ENCODE measurements at regions not wholly inside any gene's neighbourhood (a gene's known extent, or its start where the extent isn't known, plus 50 kb on each side); places are given as distances from the start of the nearest gene placed in this dataset.
"Not testable (repeated sequence)": the region's sequence is repeated elsewhere in the genome, so short reads cannot be mapped to it uniquely, and the experiment has no call there.

DNA sequence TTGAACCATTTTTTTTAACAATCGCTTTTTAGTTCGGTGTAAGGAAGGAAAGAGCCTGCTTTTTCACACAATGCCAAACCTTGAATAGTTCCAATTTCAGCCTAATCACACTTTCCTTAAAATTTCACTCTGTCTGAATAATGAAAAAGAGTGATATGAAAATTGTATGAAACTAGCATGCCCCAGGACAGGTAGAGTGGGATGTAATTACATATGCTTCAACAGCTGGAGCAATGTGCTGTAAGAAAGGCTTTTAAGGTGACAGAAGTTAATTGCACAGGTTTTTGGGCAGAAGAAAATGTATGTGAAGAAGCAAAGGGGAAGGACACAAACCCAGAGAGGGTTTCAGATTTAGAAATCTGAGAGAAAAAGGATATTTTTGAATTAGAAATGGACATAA, 184.0 kb downstream of the DSC3 start:
- DNase-seq (ENCODE audit: low spot score in 2 of 2) (no peak), ATAC-seq (no peak)
- H3K36me3 Mint-ChIP-seq, result no peaks in the 10 kb centered on the region
- no peak overlapping the region for H3K27ac Mint-ChIP-seq
- H3K9me3 Mint-ChIP-seq, result peaks cover 4 to 21% of the 10 kb centered on the region in 2 donors

DNA sequence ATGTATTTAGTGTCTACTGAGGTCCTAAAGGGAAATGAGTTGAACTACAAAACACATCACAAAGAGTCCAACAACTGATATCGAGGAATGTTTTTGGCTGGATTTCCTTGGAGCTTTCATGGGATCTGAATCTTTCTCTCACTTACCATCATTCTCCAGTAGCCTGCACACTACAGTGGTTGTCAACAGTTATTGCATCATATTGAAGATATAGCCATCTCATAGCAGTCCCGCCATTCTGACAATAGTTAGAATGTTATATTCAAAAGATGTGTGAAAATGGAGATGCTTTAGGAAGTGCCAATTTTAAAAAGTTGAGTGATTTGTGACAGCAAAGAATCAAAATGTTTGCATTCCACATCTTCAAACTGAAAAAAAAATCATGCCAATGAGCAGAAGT, 186.8 kb downstream of the DSC3 start:
- H3K27ac Mint-ChIP-seq, result no peak overlapping the region
- peaks cover 0 to 10% of the 10 kb centered on the region in 2 donors for H3K9me3 Mint-ChIP-seq
- DNase-seq (ENCODE audit: low spot score in 2 of 2) (no peak), ATAC-seq (no peak)
- H3K36me3 Mint-ChIP-seq, result no peaks in the 10 kb centered on the region

DNA sequence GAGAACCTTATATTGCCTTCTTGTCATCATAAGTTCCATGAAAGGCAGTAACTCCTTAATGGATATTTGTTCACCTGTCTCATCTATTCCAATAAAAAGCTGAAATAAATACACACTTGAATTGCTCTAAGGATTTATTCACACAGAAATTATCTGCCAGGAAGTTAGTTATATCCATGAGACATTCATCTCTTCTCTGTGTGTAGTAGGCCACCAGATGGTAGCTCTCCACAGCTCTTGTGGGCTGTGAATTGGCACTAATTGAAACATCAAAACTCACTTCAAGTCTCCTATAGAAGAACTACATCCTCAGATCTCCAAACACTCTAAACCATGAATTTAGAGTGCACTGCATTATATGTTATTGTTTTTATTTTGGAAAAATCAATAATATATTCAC, 189.6 kb downstream of the DSC3 start:
- ATAC-seq, result no peak
- no peak for DNase-seq (ENCODE audit: low spot score in 2 of 2)
- Mint-ChIP-seq H3K27ac (no peak overlapping the region), H3K36me3 (peaks cover 0 to 11% of the 10 kb centered on the region in 2 donors), H3K9me3 (peaks cover 9 to 10% of the 10 kb centered on the region in 2 donors)

DNA sequence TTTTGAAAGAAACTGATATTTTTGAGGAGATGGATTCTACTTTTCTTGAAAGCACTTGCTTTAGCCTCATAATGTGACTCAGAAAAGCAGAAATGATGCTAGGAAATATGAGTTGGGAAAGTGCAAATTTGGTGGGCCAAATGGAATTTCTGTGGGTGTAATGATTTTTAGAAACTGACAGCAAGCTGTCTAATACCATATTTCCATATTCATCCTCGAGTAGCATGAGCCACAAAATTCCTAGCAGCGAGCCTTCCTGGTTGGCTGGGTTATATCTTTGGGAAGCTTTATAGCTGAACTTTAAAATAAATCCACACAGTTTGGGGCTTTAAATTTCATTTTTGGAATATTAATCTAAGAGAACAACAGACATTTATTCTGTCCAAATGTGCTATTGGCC, 190.0 kb downstream of the DSC3 start:
- no peak overlapping the region for H3K27ac Mint-ChIP-seq
- DNase-seq (ENCODE audit: low spot score in 2 of 2), result no peak
- peaks cover 8 to 10% of the 10 kb centered on the region in 2 donors for H3K9me3 Mint-ChIP-seq
- ATAC-seq, result no peak
- peaks cover 0 to 11% of the 10 kb centered on the region in 2 donors for H3K36me3 Mint-ChIP-seq

DNA sequence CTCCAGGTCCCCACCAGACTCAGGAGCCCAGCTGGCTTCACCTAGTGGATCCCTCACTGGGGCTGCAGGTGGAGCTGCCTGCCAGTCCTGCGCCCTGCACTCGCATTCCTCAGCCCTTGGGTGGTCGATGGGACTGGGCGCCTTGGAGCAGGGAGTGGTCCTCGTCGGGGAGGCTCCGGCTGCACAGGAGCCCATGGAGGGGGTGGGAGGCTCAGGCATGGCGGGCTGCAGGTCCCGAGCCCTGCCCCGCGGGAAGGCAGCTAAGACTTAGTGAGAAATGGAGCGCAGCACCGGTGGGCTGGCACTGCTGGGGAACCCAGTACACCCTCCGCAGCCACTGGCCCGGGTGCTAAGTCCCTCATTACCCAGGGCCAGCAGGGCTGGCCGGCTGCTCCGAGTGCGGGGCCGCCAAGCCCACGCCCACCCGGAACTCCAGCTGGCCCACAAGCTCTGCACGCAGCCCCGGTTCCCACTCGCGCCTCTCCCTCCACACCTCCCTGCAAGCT, 203.4 kb downstream of the DSC3 start:
- not testable (repeated sequence) for H3K27ac Mint-ChIP-seq; ATAC-seq; H3K36me3 Mint-ChIP-seq; DNase-seq (ENCODE audit: low spot score in 2 of 2)
- H3K9me3 Mint-ChIP-seq, result peaks cover 15 to 17% of the 10 kb centered on the region in 2 donors

DNA sequence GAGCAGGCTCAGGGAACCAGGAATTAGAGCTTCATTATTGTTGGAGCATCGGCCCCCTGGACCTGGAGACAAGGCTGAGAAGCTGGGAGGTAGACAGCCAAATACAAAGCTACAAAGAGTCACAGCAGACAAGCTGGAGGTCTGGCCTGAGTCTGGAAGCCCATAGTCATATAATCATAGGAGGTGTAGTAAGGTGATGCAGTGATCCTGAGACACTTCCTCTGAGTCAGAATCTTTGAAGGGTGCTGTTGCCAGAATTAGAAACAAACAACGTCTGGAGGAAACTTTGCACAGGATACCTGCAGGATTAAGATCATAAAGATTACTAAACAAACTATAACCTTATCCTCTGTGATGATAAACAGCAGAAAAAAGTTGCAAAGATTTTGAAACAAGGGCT, 213.8 kb downstream of the DSC3 start:
- H3K27ac Mint-ChIP-seq, result no peak overlapping the region
- H3K9me3 Mint-ChIP-seq, result peaks cover 23 to 26% of the 10 kb centered on the region in 2 donors
- no peak for ATAC-seq
- H3K36me3 Mint-ChIP-seq, result no peaks in the 10 kb centered on the region
- DNase-seq (ENCODE audit: low spot score in 2 of 2), result no peak

DNA sequence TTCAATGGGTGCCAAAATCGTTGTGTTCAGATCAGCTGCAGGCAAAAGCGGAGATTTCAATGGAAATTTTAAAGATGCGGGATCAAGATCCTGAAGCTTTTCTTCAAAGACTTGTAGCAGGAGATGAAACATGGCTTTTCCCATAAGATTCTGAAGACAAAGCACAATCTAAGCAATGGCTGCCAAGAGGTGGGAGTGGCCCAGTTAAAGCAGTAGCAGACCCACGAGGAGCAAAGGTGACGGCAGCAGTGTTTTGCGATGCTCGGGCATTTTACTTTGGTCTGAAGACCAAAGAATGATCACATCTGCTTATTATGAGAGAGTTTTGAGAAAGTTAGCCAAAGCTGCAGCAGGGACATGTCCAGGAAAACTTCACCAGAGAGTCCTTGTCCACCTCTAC, 222.9 kb downstream of the DSC3 start:
- Mint-ChIP-seq H3K9me3 (peaks cover 22 to 27% of the 10 kb centered on the region in 2 donors), H3K27ac (no peak overlapping the region), H3K36me3 (peaks cover 11% of the 10 kb centered on the region in 2 donors)
- no peak for DNase-seq (ENCODE audit: low spot score in 2 of 2)
- no peak for ATAC-seq

DNA sequence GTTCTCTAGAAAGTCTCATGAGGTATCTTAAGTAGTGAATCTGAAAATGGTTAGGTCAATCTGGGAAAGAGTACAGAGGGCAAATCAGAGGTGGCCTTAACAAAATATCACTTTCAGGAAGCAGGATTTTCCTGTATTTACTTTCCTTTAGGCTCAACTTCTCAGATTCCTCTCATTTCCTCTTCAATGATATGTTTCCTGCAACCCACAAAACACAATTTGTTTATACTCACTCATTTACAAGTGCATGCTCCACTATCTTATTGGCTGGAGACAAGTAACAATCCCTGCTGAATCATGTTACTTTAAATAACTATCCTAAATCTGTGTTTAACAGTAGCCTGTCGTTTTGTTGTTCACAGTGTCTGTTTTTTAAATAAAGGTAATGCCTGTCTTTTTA, 228.1 kb downstream of the DSC3 start:
- no peak overlapping the region for H3K27ac Mint-ChIP-seq
- no peak for ATAC-seq

DNA sequence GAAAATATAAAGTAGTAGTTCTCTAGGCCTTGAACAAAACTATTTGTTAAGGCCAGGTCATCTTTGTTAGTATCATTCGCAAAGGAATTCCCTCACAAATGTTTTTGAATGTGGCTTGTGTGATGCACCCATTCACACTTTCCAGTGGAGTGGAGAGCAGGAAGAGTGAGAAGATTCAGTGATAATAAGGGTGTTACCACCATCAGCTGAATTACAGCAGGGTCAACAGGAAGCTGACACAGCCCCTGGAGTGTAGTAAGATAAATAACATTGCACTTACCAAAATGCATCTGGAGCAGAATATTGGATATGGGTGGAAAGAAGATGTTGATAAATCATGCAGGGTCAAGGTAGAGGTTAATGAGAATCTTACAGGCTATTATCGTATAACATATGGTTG, 231.0 kb downstream of the DSC3 start:
- peaks cover 19 to 21% of the 10 kb centered on the region in 2 donors for H3K9me3 Mint-ChIP-seq
- ATAC-seq (no peak), DNase-seq (ENCODE audit: low spot score in 2 of 2) (no peak)
- H3K36me3 Mint-ChIP-seq, result peaks cover 5% of the 10 kb centered on the region in 2 donors
- H3K27ac Mint-ChIP-seq, result no peak overlapping the region

More for the DNA sequence above, 228.1 kb downstream of the DSC3 start:
- peaks cover 15 to 27% of the 10 kb centered on the region in 2 donors for H3K9me3 Mint-ChIP-seq
- peaks cover 11% of the 10 kb centered on the region in 2 donors for H3K36me3 Mint-ChIP-seq
- DNase-seq (ENCODE audit: low spot score in 2 of 2), result no peak

DNA sequence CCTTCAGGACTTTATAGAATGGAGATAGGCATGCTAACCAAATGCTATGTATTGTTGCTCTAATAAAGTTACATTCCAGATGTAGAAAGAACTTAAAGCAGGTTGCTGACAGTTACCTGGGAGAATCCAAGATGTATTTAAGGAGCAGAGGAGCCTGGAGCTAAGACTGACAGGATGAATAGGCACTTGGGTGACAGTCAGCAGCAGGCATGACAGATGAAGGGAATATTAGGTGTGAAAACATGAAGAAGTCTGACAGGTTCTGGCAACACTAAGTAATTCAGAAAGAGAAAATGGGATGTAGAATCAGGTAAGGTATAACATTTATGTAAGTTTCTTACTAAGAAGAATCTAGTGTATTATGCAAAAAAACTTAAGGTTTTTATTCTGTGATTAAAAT, 232.0 kb downstream of the DSC3 start:
- Mint-ChIP-seq H3K9me3 (peaks cover 14 to 16% of the 10 kb centered on the region in 2 donors), H3K27ac (no peak overlapping the region), H3K36me3 (no peaks in the 10 kb centered on the region)
- no peak for DNase-seq (ENCODE audit: low spot score in 2 of 2)
- ATAC-seq, result no peak

DNA sequence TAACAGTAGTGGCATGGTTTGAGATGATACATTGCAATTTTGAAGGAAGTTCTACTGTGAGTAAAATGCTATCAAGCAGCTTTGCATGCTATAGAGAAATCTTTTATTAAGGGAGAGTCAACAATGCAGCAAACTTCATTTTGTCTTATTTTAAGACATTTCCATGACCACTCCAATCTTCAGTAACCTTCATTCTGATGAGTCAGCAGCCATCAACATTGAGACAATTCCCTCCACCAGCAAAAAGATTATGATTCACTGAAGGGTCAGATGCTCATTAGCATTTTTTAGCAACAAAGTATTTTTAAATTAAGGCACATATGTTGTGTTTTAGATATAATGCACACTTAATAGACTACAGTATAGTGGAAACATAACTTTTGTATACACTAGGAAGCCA, 235.7 kb downstream of the DSC3 start:
- Mint-ChIP-seq H3K27ac (no peak overlapping the region), H3K9me3 (peaks cover 19 to 24% of the 10 kb centered on the region in 2 donors), H3K36me3 (no peaks in the 10 kb centered on the region)
- ATAC-seq (no peak), DNase-seq (ENCODE audit: low spot score in 2 of 2) (no peak)

DNA sequence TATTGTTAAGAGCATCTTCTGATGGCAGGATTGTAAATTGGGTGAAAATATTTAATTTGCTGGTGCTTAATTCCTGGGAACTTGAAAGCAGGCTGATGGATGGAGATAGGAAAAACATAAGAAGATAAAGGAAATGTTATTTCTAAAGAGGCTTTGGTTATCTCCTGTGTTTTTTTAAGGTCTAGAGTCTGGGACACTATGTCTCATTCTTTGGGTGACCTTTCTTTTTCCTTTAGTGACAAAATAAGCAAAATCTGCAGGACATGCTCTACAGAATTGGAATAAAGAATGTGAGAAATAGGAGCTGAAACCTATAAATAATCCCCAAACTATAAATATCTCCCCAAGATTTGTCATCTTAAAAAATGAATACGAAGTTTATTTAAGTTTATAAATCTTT, 241.7 kb downstream of the DSC3 start:
- H3K27ac Mint-ChIP-seq, result no peak overlapping the region
- peaks cover 10 to 15% of the 10 kb centered on the region in 2 donors for H3K9me3 Mint-ChIP-seq
- DNase-seq (ENCODE audit: low spot score in 2 of 2), result no peak
- no peak for ATAC-seq
- peaks cover 0 to 4% of the 10 kb centered on the region in 2 donors for H3K36me3 Mint-ChIP-seq

DNA sequence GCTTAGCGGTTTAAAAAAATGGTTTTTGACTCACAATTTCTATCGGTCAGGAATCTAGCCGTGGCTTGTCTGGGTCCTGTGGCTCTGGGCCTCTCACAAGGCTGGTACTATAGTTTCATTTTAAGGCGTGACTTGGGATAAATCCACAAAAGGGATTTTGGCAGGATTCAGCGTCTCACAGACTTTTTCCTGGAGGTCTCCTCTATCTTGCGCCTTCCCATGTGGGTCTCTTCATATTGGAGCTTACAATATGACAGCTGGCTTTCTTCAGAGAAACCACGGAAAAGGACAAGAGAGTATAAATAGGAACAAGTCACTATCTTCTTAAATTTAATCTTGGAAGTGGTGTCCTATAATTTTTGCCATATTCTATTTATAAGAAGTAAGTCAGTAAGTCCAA, 250.5 kb downstream of the DSC3 start:
- ATAC-seq (no peak), DNase-seq (ENCODE audit: low spot score in 2 of 2) (no peak)
- Mint-ChIP-seq H3K9me3 (peaks cover 14 to 18% of the 10 kb centered on the region in 2 donors), H3K27ac (no peak overlapping the region), H3K36me3 (no peaks in the 10 kb centered on the region)

DNA sequence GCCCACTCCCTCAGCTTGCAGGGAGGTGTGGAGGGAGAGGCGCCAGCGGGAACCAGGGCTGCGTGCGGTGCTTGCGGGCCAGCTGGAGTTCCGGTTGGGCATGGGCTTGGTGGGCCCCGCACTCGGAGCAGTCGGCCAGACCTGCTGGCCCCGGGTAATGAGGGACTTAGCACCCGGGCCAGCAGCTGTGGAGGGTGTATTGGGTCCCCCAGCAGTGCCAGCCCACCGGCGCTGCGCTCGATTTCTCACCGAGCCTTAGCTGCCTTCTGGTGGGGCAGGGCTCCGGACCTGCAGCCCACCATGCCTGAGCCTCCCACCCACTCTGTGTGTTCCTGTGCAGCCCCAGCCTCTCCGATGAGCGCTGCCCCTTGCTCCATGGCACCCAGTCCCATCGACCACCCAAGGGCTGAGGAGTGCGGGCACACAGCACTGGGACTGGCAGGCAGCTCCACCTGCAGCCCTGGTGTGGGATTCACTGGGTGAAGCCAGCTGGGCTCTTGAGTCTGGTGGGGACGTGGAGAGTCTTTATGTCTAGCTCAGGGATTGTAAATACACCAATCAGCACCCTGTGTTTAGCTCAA, 254.0 kb downstream of the DSC3 start:
- not testable (repeated sequence) for ATAC-seq; DNase-seq (ENCODE audit: low spot score in 2 of 2); H3K27ac Mint-ChIP-seq; H3K36me3 Mint-ChIP-seq
- H3K9me3 Mint-ChIP-seq, result peaks cover 12 to 17% of the 10 kb centered on the region in 2 donors

DNA sequence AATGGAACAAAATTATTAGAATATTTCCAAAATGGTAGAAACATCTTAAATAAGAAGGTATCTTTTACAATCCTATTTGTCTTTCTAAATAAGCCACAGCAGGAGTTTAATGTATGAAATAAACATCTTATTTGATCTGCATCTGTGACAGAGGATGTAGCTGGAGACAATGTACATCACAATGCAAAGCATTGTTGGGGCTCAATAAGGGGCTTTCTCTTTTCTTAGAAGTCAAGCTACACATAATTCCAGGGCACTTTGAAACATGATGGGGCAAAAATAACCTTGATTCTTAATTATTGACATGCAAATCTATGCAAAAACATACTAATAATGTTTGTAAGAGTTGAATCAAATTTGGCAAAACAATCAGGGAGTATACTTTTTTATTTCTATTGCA, 255.1 kb downstream of the DSC3 start:
- peaks cover 16 to 20% of the 10 kb centered on the region in 2 donors for H3K9me3 Mint-ChIP-seq
- ATAC-seq (no peak), DNase-seq (ENCODE audit: low spot score in 2 of 2) (no peak)
- H3K36me3 Mint-ChIP-seq, result no peaks in the 10 kb centered on the region
- no peak overlapping the region for H3K27ac Mint-ChIP-seq

DNA sequence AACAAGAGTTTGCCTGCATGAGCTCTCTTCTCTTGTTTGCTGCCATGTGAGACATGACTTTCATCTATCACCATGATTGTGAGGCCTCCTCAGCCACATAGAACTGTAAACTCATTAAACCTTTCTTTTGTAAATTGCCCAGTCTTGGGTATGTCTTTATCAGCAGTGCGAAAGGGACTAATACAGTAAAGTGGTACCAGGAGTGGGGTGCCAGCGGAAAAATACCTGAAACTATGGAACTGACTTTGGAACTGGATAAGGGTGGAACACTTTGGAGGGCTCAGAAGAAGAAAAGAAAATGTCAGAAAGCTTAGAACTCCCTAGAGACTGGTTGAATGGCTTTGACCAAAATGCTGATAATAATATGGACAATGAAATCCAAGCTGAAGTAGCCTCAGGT, 260.9 kb downstream of the DSC3 start:
- Mint-ChIP-seq H3K27ac (no peak overlapping the region), H3K9me3 (peaks cover 20 to 22% of the 10 kb centered on the region in 2 donors), H3K36me3 (peaks cover 0 to 7% of the 10 kb centered on the region in 2 donors)
- DNase-seq (ENCODE audit: low spot score in 2 of 2) (no peak), ATAC-seq (no peak)

DNA sequence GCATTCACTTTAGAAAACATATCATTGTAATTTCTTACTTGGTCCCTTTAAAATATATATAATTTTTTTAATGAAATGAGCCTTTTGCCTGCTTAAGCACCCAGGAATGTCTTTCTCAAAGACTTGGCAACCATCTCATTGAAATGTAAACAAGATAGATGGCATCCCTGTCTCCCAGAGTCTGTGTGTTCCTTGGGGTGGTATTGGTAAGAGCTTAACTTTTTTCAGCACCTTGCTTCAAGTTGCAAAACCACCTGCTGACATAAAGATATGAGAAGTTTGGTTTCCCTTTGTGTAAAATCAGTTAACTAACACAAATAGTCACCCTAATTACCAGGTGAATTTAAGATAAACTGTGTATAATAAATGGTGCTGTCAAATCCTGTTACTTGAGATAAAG, 266.9 kb downstream of the DSC3 start:
- no peak for DNase-seq (ENCODE audit: low spot score in 2 of 2)
- Mint-ChIP-seq H3K36me3 (peaks cover 0 to 5% of the 10 kb centered on the region in 2 donors), H3K9me3 (peaks cover 7 to 12% of the 10 kb centered on the region in 2 donors), H3K27ac (no peak overlapping the region)
- ATAC-seq, result no peak

DNA sequence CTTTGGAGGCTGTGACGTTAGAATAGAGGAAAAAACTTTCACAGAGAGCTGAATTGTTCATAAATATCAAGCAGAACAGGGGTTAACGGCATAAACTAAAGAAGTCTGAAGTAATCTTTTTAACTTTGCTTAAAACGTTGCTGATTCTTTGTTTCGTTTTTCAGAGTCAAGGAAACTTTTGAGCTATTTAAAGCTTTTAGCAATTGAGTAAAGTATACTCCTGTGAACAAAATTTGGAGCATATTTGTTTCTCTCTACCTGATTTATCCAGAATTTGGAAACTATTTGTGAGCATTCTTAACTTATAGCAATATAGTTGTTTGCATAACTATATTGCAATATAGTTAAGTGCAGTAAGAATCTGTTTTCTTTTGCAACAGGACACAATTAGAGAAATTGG, 270.4 kb downstream of the DSC3 start:
- H3K36me3 Mint-ChIP-seq; H3K27ac Mint-ChIP-seq; H3K9me3 Mint-ChIP-seq; DNase-seq (ENCODE audit: low spot score in 2 of 2); ATAC-seq: not testable (repeated sequence)
